ENCODE measurements at regions not wholly inside any gene's neighbourhood (a gene's known extent, or its start where the extent isn't known, plus 50 kb on each side); places are given as distances from the start of the nearest gene placed in this dataset.

DNA sequence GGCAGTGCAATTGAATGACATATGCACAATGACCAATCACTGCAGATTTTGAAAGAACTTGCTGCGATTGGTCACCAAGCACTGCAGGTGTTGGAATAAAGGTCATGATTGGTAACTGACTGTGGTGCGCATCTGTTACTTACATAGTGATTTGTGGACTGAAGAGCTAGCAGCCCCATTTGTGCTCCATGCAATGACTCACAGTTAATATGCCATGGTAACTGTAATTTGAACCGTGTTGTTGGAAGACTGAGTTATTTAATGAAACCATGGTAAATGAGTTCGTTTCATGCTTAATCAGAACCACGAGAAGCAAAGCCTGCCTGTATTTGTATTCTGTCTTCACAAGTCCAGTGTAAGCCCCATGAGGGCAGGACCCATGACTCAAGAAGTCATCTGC, 220.5 kb downstream of the TJP1 start:
- DNase-seq (ENCODE audit: low read depth, low spot score) (no peak), FAIRE-seq (no peak)
- Histone ChIP-seq H3K79me2 (ENCODE audit: control insufficient read depth, insufficient read depth, low read length) (no peaks in the 10 kb centered on the region), H4K20me1 (replicated peaks; ENCODE audit: control insufficient read depth, extremely low read depth, insufficient read depth, low read length) (no peaks in the 10 kb centered on the region), H3K4me3 (replicated peaks in 1 of 3; ENCODE audit: insufficient read depth in 1 of 3, low read depth in 1 of 3, low read length in 3 of 3) (no peak overlapping the region), H3K9me3 (replicated peaks; ENCODE audit: control insufficient read depth, insufficient read depth, low read length) (no peaks in the 10 kb centered on the region), H3K9ac (replicated peaks; ENCODE audit: extremely low read depth, insufficient read depth, low read length) (no peak overlapping the region), H3K9me1 (replicated peaks; ENCODE audit: control insufficient read depth, extremely low read depth, insufficient read depth, low read length) (no peaks in the 10 kb centered on the region), H3K4me1 (ENCODE audit: control insufficient read depth, extremely low read depth, insufficient read depth, low read length) (no peaks in the 10 kb centered on the region), H2AFZ (ENCODE audit: low read depth, low read length) (no peak overlapping the region), H3K36me3 (ENCODE audit: control insufficient read depth in 2 of 2, extremely low read depth in 1 of 2, insufficient read depth in 2 of 2, low read length in 2 of 2) (no peaks in the 10 kb centered on the region), H3K27ac (ENCODE audit: insufficient read depth, low read depth, low read length) (no peak overlapping the region), H3K27me3 (ENCODE audit: control insufficient read depth in 2 of 2, insufficient read depth in 2 of 2, low read length in 2 of 2) (no peaks in the 10 kb centered on the region), H3K4me2 (ENCODE audit: insufficient read depth, low read length) (no peak overlapping the region)
- no peak for TF ChIP-seq JUN (IDR thresholded peaks at IDR 0.05; ENCODE audit: borderline replicate concordance, insufficient read depth, insufficient read length, low read depth)
- TF ChIP-seq GATA2 (IDR thresholded peaks at IDR 0.05; ENCODE audit: insufficient read depth, insufficient read length, low read depth, low read length) = no peak
- TF ChIP-seq POLR2A (IDR thresholded peaks at IDR 0.05; ENCODE audit: low read depth, low read length) = no peak
- no peak for TF ChIP-seq FOS (IDR thresholded peaks at IDR 0.05; ENCODE audit: borderline replicate concordance, insufficient read depth, low read length)
- TF ChIP-seq, protein P1, sequence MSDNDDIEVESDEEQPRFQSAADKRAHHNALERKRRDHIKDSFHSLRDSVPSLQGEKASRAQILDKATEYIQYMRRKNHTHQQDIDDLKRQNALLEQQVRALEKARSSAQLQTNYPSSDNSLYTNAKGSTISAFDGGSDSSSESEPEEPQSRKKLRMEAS (IDR thresholded peaks at IDR 0.05; ENCODE audit: insufficient read depth, insufficient read length) = no peak
- TF ChIP-seq MYC (IDR thresholded peaks at IDR 0.05; ENCODE audit: low read depth, low read length) = no peak
- no peak for TF ChIP-seq EZH2 (IDR thresholded peaks at IDR 0.05; ENCODE audit: borderline replicate concordance, low read depth, low read length, severe bottlenecking)
- TF ChIP-seq, protein P2, sequence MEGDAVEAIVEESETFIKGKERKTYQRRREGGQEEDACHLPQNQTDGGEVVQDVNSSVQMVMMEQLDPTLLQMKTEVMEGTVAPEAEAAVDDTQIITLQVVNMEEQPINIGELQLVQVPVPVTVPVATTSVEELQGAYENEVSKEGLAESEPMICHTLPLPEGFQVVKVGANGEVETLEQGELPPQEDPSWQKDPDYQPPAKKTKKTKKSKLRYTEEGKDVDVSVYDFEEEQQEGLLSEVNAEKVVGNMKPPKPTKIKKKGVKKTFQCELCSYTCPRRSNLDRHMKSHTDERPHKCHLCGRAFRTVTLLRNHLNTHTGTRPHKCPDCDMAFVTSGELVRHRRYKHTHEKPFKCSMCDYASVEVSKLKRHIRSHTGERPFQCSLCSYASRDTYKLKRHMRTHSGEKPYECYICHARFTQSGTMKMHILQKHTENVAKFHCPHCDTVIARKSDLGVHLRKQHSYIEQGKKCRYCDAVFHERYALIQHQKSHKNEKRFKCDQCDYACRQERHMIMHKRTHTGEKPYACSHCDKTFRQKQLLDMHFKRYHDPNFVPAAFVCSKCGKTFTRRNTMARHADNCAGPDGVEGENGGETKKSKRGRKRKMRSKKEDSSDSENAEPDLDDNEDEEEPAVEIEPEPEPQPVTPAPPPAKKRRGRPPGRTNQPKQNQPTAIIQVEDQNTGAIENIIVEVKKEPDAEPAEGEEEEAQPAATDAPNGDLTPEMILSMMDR (IDR thresholded peaks at IDR 0.05; ENCODE audit: extremely low read depth in 1 of 2, insufficient read depth in 1 of 2, low read depth in 1 of 2, low read length in 2 of 2) = no peak
- TF ChIP-seq POLR2AphosphoS5 (IDR thresholded peaks at IDR 0.05; ENCODE audit: insufficient read depth, low read depth, low read length) = no peak
- BruUV-seq (replicated peaks) = no TSS peak
- intact Hi-C loops (cut with micrococcal nuclease) (no loop called here), dilution Hi-C loops (cut with MboI; ENCODE audit: extremely low pct_ligation_motif_present, low sequenced_read_pairs) (no loop called here)
- ChIA-PET POLR2A (no interaction called here), CTCF (no interaction called here)
